GM12892 (cell line): ENCODE measurements at regions not wholly inside any gene's neighbourhood (a gene's known extent, or its start where the extent isn't known, plus 50 kb on each side); places are given as distances from the start of the nearest gene placed in this dataset.

Experiments
- POLR2A ChIP-seq: IDR thresholded peaks from 2 replicates; pipeline ENCODE4 v1.6.1; 2011; ENCODE audit warnings: low read depth, low read length, control low read depth
- POLR2AphosphoS5 ChIP-seq: IDR thresholded peaks from 2 replicates; pipeline ENCODE4 v1.6.1; 2011; ENCODE audit warnings: low read depth, low read length, control low read depth
- TAF1 ChIP-seq: IDR thresholded peaks from 2 replicates; pipeline ENCODE4 v1.6.1; 2011; ENCODE audit warnings: low read depth, mild to moderate bottlenecking, control low read depth, low read length, borderline replicate concordance

DNA sequence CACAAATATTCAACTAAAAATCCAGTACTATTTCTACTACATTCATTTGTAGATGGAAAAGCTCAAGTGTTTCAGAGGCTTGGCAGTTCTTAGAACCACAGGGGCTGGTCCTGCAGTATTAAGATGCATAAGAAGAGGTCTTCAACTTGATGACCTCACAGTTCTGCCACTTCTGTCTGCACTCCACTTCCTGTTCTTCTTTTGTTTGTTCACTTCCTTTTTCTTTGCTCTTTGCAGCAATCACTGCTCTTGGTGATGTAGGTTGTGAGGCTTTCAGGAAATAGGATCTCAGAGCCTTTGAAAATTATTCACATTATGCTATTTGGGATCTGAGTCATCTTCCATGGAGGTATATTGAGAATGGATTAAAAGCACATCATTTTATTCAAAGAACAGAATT, 602.0 kb upstream of the CPEB2 start:
- no peak for TF ChIP-seq POLR2A
- TF ChIP-seq TAF1, result no peak
- TF ChIP-seq POLR2AphosphoS5, result no peak
